Eye (tissue), 1 donor: ENCODE measurements at regions not wholly inside any gene's neighbourhood (a gene's known extent, or its start where the extent isn't known, plus 50 kb on each side); places are given as distances from the start of the nearest gene placed in this dataset.
A peak's percentile ranks its signal among the peaks of the same experiment; 100 is the strongest.
"Not testable (repeated sequence)": the region's sequence is repeated elsewhere in the genome, so short reads cannot be mapped to it uniquely, and the experiment has no call there.

ENCODE experiments used
- DNase-seq: peaks from one replicate; pipeline ENCODE4 v3.0.0-alpha.2; 2015

DNA sequence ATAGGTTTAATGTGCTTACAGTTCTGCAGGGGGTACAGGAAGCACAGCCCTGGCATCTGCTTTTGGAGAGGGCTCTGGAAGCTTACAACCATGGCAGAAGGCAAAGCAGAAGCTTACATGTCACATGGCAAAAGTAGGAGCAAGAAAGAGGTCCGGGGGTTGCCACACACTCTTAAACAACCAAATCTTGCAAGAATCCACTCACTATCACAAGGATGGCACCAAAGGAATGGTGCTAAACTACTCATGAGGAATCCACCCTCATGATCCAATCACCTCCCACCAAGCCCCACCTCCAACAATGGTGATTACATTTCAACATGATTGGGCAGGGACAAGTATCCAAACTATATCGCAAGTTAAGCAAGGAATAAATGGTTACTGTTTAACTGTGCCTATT is 255.8 kb upstream of the AVPR1A start:
- no peak for DNase-seq

GRCh38 chr12:63404611-63405010 is 253.6 kb upstream of the AVPR1A start:
- DNase-seq: no peak

- no peak for DNase-seq
Measured at GRCh38 chr12:63403256-63403655, 252.3 kb upstream of the AVPR1A start.

DNA sequence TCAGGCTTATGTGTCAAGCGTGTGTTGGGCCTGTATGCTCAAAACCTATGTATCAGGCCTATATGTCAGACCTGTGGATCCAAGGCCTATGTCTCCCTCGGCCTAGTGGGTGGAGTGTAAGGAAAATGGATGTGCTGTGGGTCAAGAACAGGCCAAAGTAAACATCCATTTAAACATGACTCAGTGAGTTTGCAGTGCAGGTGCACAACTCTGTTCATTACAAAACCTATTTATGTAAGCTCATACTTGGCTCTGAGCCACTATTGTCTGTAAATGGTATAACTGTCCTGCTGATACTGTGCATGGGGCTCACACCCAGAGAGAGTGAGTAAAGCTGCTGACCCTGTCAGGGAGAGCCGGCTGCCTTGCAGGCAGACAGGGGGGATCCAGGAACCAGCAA is 249.7 kb upstream of the AVPR1A start:
- DNase-seq: no peak

DNA sequence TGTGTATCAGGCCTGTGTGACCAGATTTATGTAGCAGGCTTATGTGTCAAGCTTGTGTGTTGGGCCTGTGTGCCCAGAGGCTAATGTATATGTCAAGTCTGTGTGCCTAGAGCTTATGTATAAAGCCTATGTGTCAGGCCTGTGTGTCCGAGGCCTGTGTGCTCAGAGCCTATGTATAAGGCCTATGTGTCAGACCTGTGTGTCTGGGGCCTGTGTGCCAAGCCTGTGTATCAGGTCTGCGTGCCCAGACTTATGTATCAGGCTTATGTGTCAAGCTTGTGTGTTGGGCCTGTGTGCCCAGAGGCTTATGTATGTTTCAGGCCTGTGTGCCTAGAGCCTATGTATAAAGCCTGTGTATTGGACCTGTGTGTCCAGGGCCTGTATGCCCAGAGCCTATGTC is 249.3 kb upstream of the AVPR1A start:
- DNase-seq: no peak

DNA sequence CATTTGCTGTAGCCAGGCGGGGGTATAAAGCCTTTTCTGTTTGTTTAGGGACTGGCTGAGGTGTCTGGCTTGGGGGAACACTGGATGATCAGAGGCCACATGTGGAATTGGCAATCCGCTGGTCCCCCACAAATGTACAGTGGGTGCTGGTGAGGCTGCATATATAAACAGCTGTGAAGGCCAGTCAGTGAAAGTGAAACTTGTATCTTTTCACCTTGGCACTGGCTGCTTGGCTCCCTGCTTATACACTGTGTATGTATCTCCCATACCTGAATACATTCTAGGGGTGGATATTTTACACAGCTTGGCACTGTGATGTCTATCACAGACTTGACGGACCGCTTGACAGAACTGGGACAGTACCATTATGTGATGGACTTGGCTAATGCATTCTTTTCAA is 246.8 kb upstream of the AVPR1A start:
- no peak for DNase-seq

DNA sequence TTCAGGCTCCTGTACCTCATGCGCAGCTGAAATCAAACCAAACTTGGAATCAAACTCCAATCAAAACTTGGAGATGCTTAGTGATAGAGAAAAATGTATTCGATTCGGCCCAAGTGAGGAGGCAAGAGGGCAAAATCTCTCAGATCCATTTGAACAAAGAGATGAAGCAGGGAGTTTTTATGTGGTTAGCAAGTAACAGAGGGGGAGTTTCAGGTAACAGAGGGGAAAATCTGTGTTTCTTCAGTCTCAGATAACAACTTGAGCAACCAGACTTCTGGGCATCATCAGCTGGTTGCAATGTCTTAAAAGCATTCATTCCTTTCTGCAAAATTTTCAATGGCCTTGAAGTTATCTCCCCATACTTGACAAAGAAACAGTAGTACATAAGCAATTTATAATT is 245.1 kb upstream of the AVPR1A start:
- DNase-seq: no peak

- no peak for DNase-seq
Measured at GRCh38 chr12:63394983-63395382, 244.0 kb upstream of the AVPR1A start.

DNA sequence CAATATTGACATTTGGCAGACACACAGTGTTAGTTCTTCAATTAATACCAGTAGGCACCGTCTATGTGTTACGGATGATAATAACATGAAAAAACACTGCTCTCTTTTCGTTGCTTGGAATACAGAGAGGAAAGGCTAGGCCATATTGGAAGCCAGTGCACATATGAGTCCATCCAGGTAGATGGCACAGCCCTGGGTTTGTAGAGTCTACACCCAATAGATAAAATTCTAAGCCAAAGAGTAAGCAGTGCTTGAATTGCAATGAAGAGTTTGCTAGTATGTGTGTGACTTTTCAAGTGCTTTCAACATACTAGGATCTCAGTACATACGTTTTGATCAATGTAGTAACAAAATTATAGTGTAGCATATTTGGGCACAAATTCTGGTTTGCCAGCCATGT is 243.3 kb upstream of the AVPR1A start:
- no peak for DNase-seq

GRCh38 chr12:63389211-63389610 is 238.2 kb upstream of the AVPR1A start:
- DNase-seq: no peak

GRCh38 chr12:63387771-63388170 is 236.8 kb upstream of the AVPR1A start:
- no peak for DNase-seq

DNA sequence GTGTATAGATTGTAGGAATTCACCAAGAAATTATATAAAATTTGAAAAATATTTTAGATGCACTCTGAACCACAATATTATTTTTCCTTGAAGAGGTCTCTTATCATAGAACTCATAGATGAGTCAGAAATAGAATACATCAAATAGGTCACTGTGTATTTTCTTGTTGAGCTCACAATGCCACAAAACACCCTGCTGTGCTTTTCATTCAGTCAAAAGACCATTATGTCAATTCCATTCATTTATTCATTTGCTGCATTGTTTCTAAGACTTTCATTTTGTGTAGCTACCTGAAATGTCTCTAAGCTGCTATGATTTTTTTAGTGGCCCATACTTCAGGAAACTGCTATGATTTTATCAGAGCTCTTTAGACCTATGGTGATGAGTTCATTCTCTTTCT is 231.9 kb upstream of the AVPR1A start:
- DNase-seq: no peak

DNA sequence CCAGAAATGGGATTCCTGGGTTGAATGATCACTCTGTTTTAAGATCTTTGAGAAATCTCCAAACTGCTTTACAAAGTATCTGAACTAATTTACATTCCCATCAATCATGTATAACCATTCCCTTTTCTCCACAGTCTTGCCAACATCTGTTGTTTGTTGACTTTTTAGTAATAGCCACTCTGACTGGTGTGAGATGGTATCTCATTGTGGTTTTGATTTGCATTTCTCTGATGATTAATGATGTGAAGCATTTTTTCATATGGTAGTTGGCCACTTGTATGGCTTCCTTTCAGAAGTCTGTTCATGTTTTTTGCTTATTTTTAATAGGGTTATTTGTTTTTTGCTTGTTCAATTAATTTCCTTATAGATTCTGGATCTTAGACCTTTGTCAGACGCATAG is 211.8 kb upstream of the AVPR1A start:
- no peak for DNase-seq

GRCh38 chr12:63362166-63362565 is 211.2 kb upstream of the AVPR1A start:
- DNase-seq: no peak

DNA sequence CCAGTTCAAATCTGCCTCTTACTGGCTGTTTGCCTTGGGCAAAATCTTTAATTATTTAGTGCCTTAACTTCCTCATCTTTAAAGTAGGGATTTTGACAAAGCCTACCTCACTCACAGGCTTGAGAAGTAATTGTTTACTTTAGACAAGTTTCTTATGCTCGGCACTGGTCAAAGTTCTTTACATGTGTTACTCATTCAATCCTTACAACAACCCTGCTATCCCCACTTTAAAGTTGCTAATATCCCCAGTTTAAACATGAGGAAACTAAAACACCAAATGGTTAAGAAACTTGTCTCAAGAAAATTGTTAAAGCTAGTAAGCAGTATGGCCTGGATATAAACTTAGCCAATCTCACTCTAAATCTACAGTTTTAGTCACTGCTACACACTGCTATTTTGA is 204.0 kb upstream of the AVPR1A start:
- no peak for DNase-seq

GRCh38 chr12:63353559-63353958 is 202.6 kb upstream of the AVPR1A start:
- DNase-seq: peak; percentile 5

DNA sequence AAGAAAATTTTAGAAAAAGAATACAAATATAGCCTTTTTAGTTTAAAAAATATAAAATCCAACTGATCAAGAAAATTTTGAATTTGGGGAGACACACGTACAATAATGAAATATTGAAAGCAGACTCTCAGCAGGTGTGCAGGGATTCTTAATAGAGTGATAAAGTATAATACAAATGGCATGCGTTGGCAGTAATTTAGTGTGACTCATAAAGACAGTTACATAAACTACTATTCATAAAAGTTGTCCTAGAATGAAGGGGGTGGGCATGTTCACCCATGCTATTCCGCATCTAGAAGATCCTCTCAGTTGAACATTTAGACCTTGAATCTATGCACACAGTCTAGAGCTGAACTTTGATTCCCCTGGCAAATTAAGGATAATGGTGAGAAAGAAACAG is 200.4 kb upstream of the AVPR1A start:
- no peak for DNase-seq

DNA sequence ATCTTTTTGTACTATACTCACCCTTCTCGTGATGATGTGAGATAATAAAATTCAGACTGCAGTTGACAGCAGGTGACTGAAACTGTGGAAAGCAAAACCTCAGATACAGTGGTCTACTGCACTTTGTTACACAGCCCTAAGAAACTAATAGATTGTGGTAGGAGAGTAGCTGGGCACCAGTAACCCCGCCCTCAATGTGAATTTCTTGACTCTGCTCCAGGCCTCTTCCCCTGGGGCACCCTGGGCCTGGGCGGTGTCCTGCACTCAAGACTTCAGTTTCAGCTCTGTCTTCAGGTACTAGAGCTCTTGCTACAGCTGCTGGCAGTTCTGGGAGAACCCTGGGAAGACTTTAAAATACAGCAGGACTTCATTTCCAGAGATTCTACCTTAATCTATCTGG is 197.6 kb upstream of the AVPR1A start:
- no peak for DNase-seq

DNA sequence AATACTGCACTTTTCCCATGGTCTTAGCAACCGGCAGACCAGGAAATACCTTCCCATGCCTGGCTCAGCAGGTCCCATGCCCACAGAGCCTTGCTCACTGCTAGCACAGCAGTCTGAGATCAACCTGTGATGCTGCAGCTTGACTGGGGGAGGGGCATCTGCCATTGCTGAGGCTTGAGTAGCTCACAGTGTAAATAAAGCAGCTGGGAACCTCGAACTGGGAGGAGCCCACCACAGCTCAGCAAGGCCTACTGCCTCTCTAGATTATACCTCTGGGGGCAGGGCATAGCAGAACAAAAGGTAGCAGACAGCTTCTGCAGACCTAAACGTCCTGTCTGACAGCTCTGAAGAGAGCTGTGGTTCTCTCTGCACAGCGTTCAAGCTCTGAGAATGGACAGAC is 186.2 kb upstream of the AVPR1A start:
- DNase-seq: not testable (repeated sequence)

- DNase-seq: no peak
Measured at GRCh38 chr12:63326260-63326659, 175.3 kb upstream of the AVPR1A start.

DNA sequence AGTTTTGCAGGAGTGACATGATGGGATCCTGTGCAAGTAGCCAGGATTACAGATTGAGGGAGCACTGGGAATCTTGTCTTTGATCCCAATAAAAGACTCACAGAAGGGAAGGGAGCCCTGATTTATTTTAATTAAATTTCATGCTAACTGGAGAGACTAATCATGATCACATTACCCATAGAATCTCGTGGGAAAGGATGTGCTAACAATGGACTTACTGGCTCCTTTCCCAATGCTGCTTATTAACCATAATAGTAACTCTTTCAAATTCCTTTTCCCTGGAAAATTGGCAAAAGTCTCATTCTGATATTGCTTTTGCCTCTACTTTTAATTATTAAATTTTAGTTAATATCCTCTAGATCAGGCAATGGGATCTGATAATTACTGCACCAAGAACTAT is 174.8 kb upstream of the AVPR1A start:
- DNase-seq: no peak

DNA sequence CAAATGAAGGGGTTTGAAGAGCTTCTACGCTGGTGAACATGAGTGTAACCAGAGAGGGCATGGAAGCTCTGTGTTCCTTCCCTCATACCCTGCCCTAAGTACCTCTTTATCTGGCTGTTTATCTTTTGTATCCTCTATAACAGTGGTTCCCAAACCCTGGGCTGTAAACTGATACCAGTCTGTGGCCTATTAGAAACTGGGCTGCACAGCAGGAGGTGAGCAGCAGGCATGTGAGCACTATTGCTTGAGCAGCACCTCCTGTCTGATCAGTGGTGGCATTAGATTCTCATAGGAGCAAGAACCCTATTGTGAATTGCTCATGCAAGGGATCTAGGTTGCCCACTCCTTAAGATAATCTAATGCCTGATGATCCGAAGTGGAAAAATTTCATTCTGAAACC is 172.9 kb upstream of the AVPR1A start:
- no peak for DNase-seq

DNA sequence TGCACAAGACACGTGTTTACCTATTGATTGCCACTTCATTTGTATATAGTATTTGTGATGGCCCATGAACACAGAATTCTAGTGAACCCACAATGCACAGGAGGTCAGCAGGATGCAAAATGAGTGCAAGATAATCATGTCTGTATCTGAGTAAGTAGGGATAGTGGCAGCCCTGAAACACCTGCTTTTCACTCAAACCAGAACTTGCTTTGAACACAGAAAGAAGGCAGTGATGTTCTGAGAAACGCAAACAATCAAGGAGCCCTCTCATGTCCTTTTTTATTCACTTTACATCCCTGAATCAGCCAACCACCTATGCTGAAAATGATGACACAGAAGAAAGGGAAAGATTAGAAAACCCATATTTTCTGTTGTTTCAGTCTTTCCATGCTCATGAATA is 170.4 kb upstream of the AVPR1A start:
- DNase-seq: no peak

- DNase-seq: no peak
Measured at GRCh38 chr12:63319936-63320633, 169.1 kb upstream of the AVPR1A start.

DNA sequence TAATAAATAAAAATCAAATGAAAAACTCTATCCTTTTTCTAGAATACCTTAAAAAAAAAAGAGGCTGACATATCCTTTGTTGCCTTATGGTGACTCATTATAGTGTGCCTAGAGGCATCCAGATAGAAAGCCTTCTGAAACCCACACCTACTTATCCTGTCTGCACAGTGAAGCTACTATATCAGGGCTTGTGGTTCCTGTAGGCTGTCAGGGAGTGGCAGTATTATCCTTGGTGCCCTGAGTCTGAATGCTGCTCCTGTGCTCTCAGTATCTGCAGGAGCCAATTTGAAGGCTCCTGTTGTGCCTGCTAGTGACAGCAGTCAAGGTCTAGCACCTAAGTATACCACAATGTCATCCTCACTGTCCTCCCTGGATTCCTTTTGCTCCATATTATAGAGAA is 168.4 kb upstream of the AVPR1A start:
- DNase-seq: no peak

GRCh38 chr12:63318933-63319332 is 167.9 kb upstream of the AVPR1A start:
- no peak for DNase-seq
